ENCODE measurements at regions not wholly inside any gene's neighbourhood (a gene's known extent, or its start where the extent isn't known, plus 50 kb on each side); places are given as distances from the start of the nearest gene placed in this dataset.

DNA sequence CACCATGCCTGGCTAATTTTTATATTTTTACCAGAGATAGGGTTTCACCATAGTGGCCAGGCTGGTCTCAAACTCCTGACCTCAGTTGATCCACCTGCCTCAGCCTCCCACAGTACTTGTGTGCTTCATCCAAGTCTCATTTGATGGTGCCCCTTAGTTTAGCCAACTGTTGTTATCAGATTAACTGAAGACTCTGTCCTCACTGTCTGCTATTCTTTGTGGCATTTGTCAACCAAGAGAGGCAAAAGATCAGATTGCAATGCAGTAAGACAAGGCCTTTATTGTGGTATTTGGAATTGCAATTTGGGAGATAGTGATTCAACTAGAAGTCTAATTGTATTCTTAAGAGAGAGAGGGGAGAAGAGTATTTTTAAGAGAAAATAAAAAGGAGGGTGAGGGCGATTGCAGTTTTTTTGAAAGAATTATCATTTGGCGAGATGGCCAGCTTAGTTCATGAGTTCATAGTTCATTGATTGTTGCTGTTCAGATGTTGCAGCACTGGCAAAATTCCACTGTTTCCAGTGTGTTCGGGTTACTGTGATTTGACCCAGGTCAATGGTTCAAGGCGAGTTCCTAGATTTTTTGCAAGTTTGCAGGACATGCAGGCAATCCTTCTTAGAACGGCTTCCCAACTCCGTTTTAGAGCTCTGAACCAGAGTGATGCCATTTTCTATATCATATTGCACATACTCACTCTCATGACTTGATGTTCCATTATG, 1156.9 kb downstream of the CDH9 start:
- no peaks in the 10 kb centered on the region for H3K36me3 ChIP-seq (ENCODE audit: control insufficient read depth, insufficient read depth, low read length)

More for the DNA sequence above, 1156.9 kb downstream of the CDH9 start:
- Histone ChIP-seq H3K9me1 (ENCODE audit: insufficient read depth, low read length) (no peaks in the 10 kb centered on the region), H2AK5ac (ENCODE audit: low read depth, low read length) (no peak overlapping the region), H2BK120ac (ENCODE audit: low read depth, low read length) (no peak overlapping the region), H3K9ac (ENCODE audit: low read depth, low read length) (no peak overlapping the region), H2BK15ac (ENCODE audit: low read depth, low read length) (no peak overlapping the region), H3K18ac (ENCODE audit: low read depth, low read length) (no peak overlapping the region), H4K8ac (ENCODE audit: low read depth in 2 of 2, low read length in 2 of 2) (no peak overlapping the region), H2AFZ (replicated peaks; ENCODE audit: low read length, poor library complexity) (no peak overlapping the region), H3K79me1 (ENCODE audit: low read depth in 1 of 2, low read length in 2 of 2) (no peaks in the 10 kb centered on the region), H4K20me1 (ENCODE audit: insufficient read depth, low read length) (no peaks in the 10 kb centered on the region), H3K27me3 (ENCODE audit: control insufficient read depth, insufficient read depth, low read length) (no peaks in the 10 kb centered on the region), H3K14ac (replicated peaks; ENCODE audit: low read depth, low read length) (no peak overlapping the region), H2BK20ac (ENCODE audit: low read depth, low read length) (no peak overlapping the region), H3K56ac (ENCODE audit: extremely low read depth, insufficient read depth, low read length) (no peak overlapping the region), H4K5ac (ENCODE audit: low read depth, low read length) (no peak overlapping the region), H3K27ac (ENCODE audit: insufficient read depth, low read length) (no peak overlapping the region), H3K4me3 (ENCODE audit: insufficient read depth, low read depth, low read length) (no peak overlapping the region), H2BK5ac (ENCODE audit: low read depth, low read length, poor library complexity, severe bottlenecking) (no peak overlapping the region), H3K23ac (ENCODE audit: low read depth, low read length) (no peak overlapping the region), H2AK9ac (replicated peaks; ENCODE audit: low read depth, low read length, poor library complexity) (no peak overlapping the region), H3K4ac (ENCODE audit: low read depth, low read length) (no peak overlapping the region), H3K9me3 (ENCODE audit: control insufficient read depth, insufficient read depth, low read length) (no peaks in the 10 kb centered on the region), H4K91ac (ENCODE audit: insufficient read depth, low read depth, low read length) (no peak overlapping the region), H3K4me2 (ENCODE audit: low read depth, low read length) (no peak overlapping the region), H3K4me1 (ENCODE audit: control insufficient read depth, insufficient read depth, low read length) (no peaks in the 10 kb centered on the region)
- in situ Hi-C loops (cut with MboI; ENCODE audit: low sequenced_read_pairs), result no loop called here
- 30 to 100% methylated on average over 1 to 2 of the region's 6 CpGs for WGBS, 2 experiments (ENCODE audit: extremely low coverage in 2 of 2, insufficient read length in 1 of 2)
- DNase-seq, result no peak
- TF ChIP-seq MAFK (IDR thresholded peaks at IDR 0.05; ENCODE audit: low read depth, low read length) (no peak), RFX5 (IDR thresholded peaks at IDR 0.05; ENCODE audit: low read depth, low read length) (no peak), SMC3 (IDR thresholded peaks at IDR 0.05; ENCODE audit: low read depth, low read length) (no peak), MXI1 (IDR thresholded peaks at IDR 0.05; ENCODE audit: borderline replicate concordance, low read depth, low read length) (no peak), POLR2A (IDR thresholded peaks at IDR 0.05; ENCODE audit: low read depth, low read length) (no peak), CHD1 (IDR thresholded peaks at IDR 0.05; ENCODE audit: low read depth, low read length) (no peak), MAZ (IDR thresholded peaks at IDR 0.05; ENCODE audit: borderline replicate concordance, low read depth, low read length) (no peak), FOS (IDR thresholded peaks at IDR 0.05; ENCODE audit: low read depth, low read length) (no peak), RCOR1 (IDR thresholded peaks at IDR 0.05; ENCODE audit: insufficient replicate concordance, low read length) (no peak)
- TF ChIP-seq, protein P1, sequence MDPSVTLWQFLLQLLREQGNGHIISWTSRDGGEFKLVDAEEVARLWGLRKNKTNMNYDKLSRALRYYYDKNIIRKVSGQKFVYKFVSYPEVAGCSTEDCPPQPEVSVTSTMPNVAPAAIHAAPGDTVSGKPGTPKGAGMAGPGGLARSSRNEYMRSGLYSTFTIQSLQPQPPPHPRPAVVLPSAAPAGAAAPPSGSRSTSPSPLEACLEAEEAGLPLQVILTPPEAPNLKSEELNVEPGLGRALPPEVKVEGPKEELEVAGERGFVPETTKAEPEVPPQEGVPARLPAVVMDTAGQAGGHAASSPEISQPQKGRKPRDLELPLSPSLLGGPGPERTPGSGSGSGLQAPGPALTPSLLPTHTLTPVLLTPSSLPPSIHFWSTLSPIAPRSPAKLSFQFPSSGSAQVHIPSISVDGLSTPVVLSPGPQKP (IDR thresholded peaks at IDR 0.05; ENCODE audit: borderline replicate concordance, low read depth, low read length), result no peak
- TF ChIP-seq, protein P2, sequence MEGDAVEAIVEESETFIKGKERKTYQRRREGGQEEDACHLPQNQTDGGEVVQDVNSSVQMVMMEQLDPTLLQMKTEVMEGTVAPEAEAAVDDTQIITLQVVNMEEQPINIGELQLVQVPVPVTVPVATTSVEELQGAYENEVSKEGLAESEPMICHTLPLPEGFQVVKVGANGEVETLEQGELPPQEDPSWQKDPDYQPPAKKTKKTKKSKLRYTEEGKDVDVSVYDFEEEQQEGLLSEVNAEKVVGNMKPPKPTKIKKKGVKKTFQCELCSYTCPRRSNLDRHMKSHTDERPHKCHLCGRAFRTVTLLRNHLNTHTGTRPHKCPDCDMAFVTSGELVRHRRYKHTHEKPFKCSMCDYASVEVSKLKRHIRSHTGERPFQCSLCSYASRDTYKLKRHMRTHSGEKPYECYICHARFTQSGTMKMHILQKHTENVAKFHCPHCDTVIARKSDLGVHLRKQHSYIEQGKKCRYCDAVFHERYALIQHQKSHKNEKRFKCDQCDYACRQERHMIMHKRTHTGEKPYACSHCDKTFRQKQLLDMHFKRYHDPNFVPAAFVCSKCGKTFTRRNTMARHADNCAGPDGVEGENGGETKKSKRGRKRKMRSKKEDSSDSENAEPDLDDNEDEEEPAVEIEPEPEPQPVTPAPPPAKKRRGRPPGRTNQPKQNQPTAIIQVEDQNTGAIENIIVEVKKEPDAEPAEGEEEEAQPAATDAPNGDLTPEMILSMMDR (conservative IDR thresholded peaks at IDR 0.05; ENCODE audit: low read depth, low read length), result no peak
- dilution Hi-C loops (cut with HindIII; ENCODE audit: low sequenced_read_pairs, unreplicated experiment), result no loop called here
- BruUV-seq (replicated peaks), result no TSS peak
- CTCF ChIA-PET, result interaction anchor here (0.7 kb wide), 1 partner anchor 818 kb away, joined by 3 read pairs; no protein-coding TSS in a partner anchor
- POLR2A ChIA-PET (ENCODE audit: unreplicated experiment), result no interaction called here
- no peak for ATAC-seq (ENCODE audit: low read depth)
- intact Hi-C loops (cut with micrococcal nuclease), result no loop called here

Data from IMR-90 (cell line).